ENCODE measurements at regions not wholly inside any gene's neighbourhood (a gene's known extent, or its start where the extent isn't known, plus 50 kb on each side); places are given as distances from the start of the nearest gene placed in this dataset.

DNA sequence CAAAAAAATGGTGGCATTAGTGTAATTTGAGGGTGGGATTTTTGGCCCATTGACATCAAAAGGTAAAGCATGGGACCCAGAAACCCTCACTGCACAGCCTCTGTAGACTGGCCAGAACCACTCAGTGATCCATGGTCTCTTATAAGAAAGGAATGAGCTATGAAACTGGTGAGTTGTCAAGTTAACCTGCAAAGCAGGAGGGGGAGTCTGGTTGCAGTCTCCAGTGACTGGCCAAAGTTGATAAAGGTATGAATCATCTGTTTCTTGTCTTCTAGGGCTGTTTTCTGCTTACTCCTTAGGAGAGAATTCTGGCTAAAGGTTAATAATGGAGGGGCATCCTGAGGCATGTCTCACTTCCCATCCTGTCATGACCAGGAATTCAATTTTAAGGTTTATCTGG is 325.2 kb downstream of the TLR4 start:
- DNase-seq (ENCODE audit: low read depth) = no peak
- in situ Hi-C loops (cut with HindIII; ENCODE audit: low sequenced_read_pairs) = no loop called here
- TF ChIP-seq, protein P1, sequence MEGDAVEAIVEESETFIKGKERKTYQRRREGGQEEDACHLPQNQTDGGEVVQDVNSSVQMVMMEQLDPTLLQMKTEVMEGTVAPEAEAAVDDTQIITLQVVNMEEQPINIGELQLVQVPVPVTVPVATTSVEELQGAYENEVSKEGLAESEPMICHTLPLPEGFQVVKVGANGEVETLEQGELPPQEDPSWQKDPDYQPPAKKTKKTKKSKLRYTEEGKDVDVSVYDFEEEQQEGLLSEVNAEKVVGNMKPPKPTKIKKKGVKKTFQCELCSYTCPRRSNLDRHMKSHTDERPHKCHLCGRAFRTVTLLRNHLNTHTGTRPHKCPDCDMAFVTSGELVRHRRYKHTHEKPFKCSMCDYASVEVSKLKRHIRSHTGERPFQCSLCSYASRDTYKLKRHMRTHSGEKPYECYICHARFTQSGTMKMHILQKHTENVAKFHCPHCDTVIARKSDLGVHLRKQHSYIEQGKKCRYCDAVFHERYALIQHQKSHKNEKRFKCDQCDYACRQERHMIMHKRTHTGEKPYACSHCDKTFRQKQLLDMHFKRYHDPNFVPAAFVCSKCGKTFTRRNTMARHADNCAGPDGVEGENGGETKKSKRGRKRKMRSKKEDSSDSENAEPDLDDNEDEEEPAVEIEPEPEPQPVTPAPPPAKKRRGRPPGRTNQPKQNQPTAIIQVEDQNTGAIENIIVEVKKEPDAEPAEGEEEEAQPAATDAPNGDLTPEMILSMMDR (IDR thresholded peaks at IDR 0.05; ENCODE audit: low read depth, low read length, missing control alignments) = no peak

GRCh38 chr9:118034701-118035100 is 330.5 kb downstream of the TLR4 start:
- H3K4me3 ChIP-seq (ENCODE audit: low read depth, low read length) = no peak overlapping the region
- no peak for DNase-seq (ENCODE audit: low read depth)
- TF ChIP-seq, protein P1 (IDR thresholded peaks at IDR 0.05; ENCODE audit: low read depth, low read length, missing control alignments) = no peak
- in situ Hi-C loops (cut with HindIII; ENCODE audit: low sequenced_read_pairs) = no loop called here

More for the DNA sequence above, 325.2 kb downstream of the TLR4 start:
- H3K4me3 ChIP-seq (ENCODE audit: low read depth, low read length) = no peak overlapping the region

- no peak overlapping the region for H3K4me3 ChIP-seq (ENCODE audit: low read depth, low read length)
- DNase-seq (ENCODE audit: low read depth) = no peak
- TF ChIP-seq, protein P1 (IDR thresholded peaks at IDR 0.05; ENCODE audit: low read depth, low read length, missing control alignments) = no peak
- in situ Hi-C loops (cut with HindIII; ENCODE audit: low sequenced_read_pairs) = no loop called here
Observed at GRCh38 chr9:118038713-118039112, 334.5 kb downstream of the TLR4 start.

DNA sequence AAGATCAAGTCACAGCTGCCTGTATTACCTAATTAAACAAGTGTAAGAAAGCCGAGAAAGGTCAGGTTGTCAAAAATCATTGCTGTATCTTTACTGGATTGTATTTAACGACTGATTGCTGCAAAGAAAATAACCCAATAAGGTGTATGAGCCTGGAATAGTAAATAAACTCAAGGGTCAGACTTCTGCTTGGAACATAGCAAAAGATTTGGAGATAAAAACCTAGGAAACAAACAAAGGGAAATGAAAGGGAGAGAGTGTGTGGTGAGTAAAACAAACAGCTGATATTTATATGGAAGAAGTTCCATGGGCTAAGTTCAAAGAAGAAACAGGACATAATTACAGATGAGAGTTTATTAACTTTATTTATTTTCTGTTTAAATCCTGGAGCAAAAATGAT is 354.0 kb downstream of the TLR4 start:
- DNase-seq (ENCODE audit: low read depth) = no peak
- TF ChIP-seq, protein P1 (IDR thresholded peaks at IDR 0.05; ENCODE audit: low read depth, low read length, missing control alignments) = no peak
- in situ Hi-C loops (cut with HindIII; ENCODE audit: low sequenced_read_pairs) = no loop called here
- H3K4me3 ChIP-seq (ENCODE audit: low read depth, low read length) = no peak overlapping the region

DNA sequence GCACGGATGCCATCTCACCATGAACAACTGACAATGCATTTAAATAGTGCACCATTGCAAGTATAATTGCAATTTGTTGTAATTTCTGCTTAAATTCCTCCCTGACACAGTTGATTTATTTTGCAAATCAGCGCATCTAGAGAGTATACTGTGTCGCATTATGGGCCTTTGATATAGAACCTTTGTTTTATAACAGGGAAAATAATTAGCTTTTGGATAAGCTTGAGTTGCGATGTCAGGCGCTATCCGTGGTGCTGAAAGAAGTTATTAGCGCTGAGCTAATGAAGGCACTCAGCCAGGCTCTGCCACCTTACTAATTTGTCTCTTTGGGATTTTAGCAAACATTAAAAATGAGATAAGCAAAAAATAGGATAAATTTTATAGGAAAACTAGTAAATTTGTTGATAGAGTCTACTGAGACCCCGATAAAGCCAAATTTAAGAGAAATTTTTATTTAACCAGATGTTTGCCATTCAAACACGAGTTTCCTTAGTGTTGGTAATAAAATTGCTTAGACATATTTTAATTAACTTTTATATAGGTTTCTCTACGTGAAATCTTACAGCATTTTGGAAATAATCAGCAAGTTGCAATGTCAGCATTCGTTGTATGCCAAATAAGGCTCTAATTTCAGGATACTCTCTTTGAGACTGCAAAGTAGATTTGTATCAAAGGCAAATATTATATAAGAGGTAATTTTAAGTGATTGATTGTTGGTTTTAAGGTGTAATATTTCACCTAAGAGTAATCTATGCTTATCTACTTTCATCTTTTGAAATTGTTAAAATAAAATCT is 355.5 kb downstream of the TLR4 start:
- peak; percentile 16 for DNase-seq (ENCODE audit: low read depth)
- H3K4me3 ChIP-seq (ENCODE audit: low read depth, low read length) = no peak overlapping the region
- in situ Hi-C loops (cut with HindIII; ENCODE audit: low sequenced_read_pairs) = no loop called here
- TF ChIP-seq, protein P1 (IDR thresholded peaks at IDR 0.05; ENCODE audit: low read depth, low read length, missing control alignments) = no peak

- TF ChIP-seq, protein P1 (IDR thresholded peaks at IDR 0.05; ENCODE audit: low read depth, low read length, missing control alignments) = no peak
- DNase-seq (ENCODE audit: low read depth) = no peak
- in situ Hi-C loops (cut with HindIII; ENCODE audit: low sequenced_read_pairs) = no loop called here
Observed at GRCh38 chr9:118083161-118083560, 379.0 kb downstream of the TLR4 start.

More at GRCh38 chr9:118083161-118083560, 379.0 kb downstream of the TLR4 start:
- no peak overlapping the region for H3K4me3 ChIP-seq (ENCODE audit: low read depth, low read length)
